ENCODE measurements at regions not wholly inside any gene's neighbourhood (a gene's known extent, or its start where the extent isn't known, plus 50 kb on each side); places are given as distances from the start of the nearest gene placed in this dataset.
"Not testable (repeated sequence)": the region's sequence is repeated elsewhere in the genome, so short reads cannot be mapped to it uniquely, and the experiment has no call there.

GRCh38 chr5:117763271-117763670 lies 1188.6 kb upstream of the SEMA6A start:
- no peak for DNase-seq (ENCODE audit: low read depth in 3 of 3, low spot score in 2 of 3)

- no peak for DNase-seq (ENCODE audit: low read depth in 3 of 3, low spot score in 2 of 3)
Measured at GRCh38 chr5:117761186-117761585, 1186.6 kb upstream of the SEMA6A start.

- no peak for DNase-seq (ENCODE audit: low read depth in 3 of 3, low spot score in 2 of 3)
Measured at GRCh38 chr5:117759849-117760499, 1185.4 kb upstream of the SEMA6A start.

- no peak for DNase-seq (ENCODE audit: low read depth in 3 of 3, low spot score in 2 of 3)
Measured at GRCh38 chr5:117752403-117752802, 1177.8 kb upstream of the SEMA6A start.

GRCh38 chr5:117748336-117748735 lies 1173.7 kb upstream of the SEMA6A start:
- DNase-seq (ENCODE audit: low read depth in 3 of 3, low spot score in 2 of 3): no peak

GRCh38 chr5:117743337-117743736 lies 1168.7 kb upstream of the SEMA6A start:
- no peak for DNase-seq (ENCODE audit: low read depth in 3 of 3, low spot score in 2 of 3)

- no peak for DNase-seq (ENCODE audit: low read depth in 3 of 3, low spot score in 2 of 3)
Measured at GRCh38 chr5:117741655-117742206, 1167.1 kb upstream of the SEMA6A start.

- DNase-seq (ENCODE audit: low read depth in 3 of 3, low spot score in 2 of 3): no peak
Measured at GRCh38 chr5:117740268-117740667, 1165.6 kb upstream of the SEMA6A start.

GRCh38 chr5:117738571-117738970 lies 1163.9 kb upstream of the SEMA6A start:
- no peak for DNase-seq (ENCODE audit: low read depth in 3 of 3, low spot score in 2 of 3)

- no peak for DNase-seq (ENCODE audit: low read depth in 3 of 3, low spot score in 2 of 3)
Measured at GRCh38 chr5:117736698-117737097, 1162.1 kb upstream of the SEMA6A start.

GRCh38 chr5:117734056-117734455 lies 1159.4 kb upstream of the SEMA6A start:
- DNase-seq (ENCODE audit: low read depth in 3 of 3, low spot score in 2 of 3): no peak

- DNase-seq (ENCODE audit: low read depth in 3 of 3, low spot score in 2 of 3): no peak
Measured at GRCh38 chr5:117733051-117733450, 1158.4 kb upstream of the SEMA6A start.

- DNase-seq (ENCODE audit: low read depth in 3 of 3, low spot score in 2 of 3): no peak
Measured at GRCh38 chr5:117732264-117732663, 1157.6 kb upstream of the SEMA6A start.

- DNase-seq (ENCODE audit: low read depth in 3 of 3, low spot score in 2 of 3): no peak
Measured at GRCh38 chr5:117731446-117731845, 1156.8 kb upstream of the SEMA6A start.

GRCh38 chr5:117720784-117721183 lies 1146.2 kb upstream of the SEMA6A start:
- DNase-seq (ENCODE audit: low read depth in 3 of 3, low spot score in 2 of 3): not testable (repeated sequence)

- DNase-seq (ENCODE audit: low read depth in 3 of 3, low spot score in 2 of 3): no peak
Measured at GRCh38 chr5:117719413-117719812, 1144.8 kb upstream of the SEMA6A start.

- no peak for DNase-seq (ENCODE audit: low read depth in 3 of 3, low spot score in 2 of 3)
Measured at GRCh38 chr5:117713585-117714198, 1139.1 kb upstream of the SEMA6A start.

- no peak for DNase-seq (ENCODE audit: low read depth in 3 of 3, low spot score in 2 of 3)
Measured at GRCh38 chr5:117701062-117701461, 1126.4 kb upstream of the SEMA6A start.

- DNase-seq (ENCODE audit: low read depth in 3 of 3, low spot score in 2 of 3): no peak
Measured at GRCh38 chr5:117692606-117693005, 1118.0 kb upstream of the SEMA6A start.

- no peak for DNase-seq (ENCODE audit: low read depth in 3 of 3, low spot score in 2 of 3)
Measured at GRCh38 chr5:117691081-117691870, 1116.7 kb upstream of the SEMA6A start.

GRCh38 chr5:117690612-117691011 lies 1116.0 kb upstream of the SEMA6A start:
- no peak for DNase-seq (ENCODE audit: low read depth in 3 of 3, low spot score in 2 of 3)

- no peak for DNase-seq (ENCODE audit: low read depth in 3 of 3, low spot score in 2 of 3)
Measured at GRCh38 chr5:117686926-117687325, 1112.3 kb upstream of the SEMA6A start.
